HG03039 (cell line): ENCODE measurements at regions not wholly inside any gene's neighbourhood (a gene's known extent, or its start where the extent isn't known, plus 50 kb on each side); places are given as distances from the start of the nearest gene placed in this dataset.
"Not testable (repeated sequence)": the region's sequence is repeated elsewhere in the genome, so short reads cannot be mapped to it uniquely, and the experiment has no call there.

Experiments
- ATAC-seq: cut with Tn5 transposase; IDR thresholded peaks from one replicate; pipeline ENCODE4 v1.9.1; 2021; ENCODE audit warnings: mild to moderate bottlenecking, moderate library complexity; ENCODE audit not compliant: unreplicated experiment

DNA sequence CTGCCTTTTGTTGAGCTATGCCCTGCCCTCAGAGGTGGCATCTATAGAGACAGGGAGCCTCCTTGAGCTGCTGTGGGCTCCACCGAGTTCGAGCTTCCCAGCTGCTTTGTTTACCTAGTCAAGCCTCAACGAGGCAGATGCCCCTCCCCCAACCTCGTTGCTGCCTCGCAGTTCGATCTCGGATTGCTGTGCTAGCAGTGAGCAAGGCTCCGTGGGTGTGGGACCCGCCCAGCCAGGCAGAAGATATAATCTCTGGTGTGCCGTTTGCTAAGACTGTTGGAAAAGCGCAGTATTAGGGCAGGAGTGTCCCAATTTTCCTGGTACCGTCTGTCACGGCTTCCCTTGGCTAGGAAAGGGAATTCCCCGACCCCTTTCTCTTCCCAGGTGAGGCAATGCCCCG lies 88.4 kb upstream of the CDK6 start:
- no peak for ATAC-seq

DNA sequence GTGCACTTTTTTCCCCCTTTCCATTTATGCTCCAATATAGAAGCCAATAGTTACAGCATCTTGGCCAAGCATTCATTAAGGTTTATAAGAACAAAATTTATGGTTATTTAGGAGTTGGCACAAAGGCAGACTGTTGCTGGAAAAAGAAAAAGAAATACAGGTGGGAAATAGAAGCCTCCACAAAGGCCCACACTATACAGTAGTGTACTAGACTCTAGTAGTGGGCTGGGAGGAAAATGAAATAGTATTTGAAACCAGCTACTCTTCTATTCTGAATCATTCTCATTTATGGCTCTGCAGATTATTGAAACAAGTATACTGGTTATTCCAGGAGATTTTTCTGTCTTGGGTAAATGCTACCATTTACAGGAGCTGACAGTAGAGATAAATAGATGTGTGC lies 80.9 kb upstream of the CDK6 start:
- ATAC-seq: no peak

DNA sequence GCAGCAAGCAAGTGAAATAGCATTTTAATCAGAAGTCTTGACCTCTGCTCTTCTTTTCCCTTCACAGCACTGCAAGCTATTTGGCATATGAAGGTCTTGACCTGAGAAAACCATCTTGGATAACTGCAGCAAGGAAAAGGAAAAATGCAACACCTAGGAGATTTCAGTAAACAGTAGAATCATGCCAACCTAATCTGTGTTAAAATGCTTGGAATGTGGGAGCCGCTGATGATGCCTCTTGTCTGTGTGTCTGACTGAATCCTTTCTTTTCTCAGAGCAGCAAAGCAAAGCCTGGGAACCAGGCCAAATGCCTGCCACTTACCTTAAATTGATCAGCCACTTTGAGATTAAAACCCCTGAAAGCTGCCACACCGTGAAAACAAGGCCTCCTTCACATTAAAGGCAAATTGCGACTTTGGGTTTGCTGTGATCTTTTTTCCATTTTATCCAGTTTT lies 80.4 kb upstream of the CDK6 start:
- ATAC-seq: no peak

DNA sequence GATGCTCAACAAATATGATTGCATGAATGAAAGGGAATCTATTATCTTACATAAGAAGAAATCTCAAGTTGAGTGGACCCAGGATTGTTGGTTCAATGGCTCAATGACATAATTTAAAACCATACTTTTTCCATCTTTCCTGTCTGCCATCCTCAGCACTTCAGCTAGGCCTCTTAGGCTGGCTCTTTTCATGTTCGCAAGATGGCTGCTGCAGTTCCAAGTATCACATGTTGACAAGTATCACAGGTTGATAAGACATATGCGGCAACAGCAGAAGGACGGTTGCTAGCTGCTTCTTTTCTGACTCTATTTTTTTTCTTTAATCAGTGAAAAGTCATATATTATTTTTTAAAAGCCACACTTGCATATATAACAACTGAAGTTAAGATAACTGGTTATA lies 79.0 kb upstream of the CDK6 start:
- no peak for ATAC-seq

DNA sequence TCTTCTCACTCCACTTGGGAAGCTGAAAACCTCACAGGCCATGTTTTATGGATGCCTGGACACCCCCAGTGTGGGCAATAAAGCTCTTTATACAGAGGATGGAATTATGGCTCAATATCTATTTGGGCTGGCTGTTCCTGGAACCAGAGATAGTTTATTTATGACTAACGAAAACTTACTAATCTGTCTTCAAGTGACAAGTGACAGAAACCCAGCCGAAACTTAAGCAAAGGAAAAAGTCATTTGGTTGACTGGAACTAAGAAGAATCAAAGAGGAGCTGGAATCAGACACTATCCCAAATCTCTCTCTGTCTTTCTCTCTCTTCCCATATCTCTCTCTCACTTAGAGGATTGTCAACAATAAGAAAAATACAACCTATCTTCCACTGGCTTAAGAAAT lies 78.3 kb upstream of the CDK6 start:
- no peak for ATAC-seq

DNA sequence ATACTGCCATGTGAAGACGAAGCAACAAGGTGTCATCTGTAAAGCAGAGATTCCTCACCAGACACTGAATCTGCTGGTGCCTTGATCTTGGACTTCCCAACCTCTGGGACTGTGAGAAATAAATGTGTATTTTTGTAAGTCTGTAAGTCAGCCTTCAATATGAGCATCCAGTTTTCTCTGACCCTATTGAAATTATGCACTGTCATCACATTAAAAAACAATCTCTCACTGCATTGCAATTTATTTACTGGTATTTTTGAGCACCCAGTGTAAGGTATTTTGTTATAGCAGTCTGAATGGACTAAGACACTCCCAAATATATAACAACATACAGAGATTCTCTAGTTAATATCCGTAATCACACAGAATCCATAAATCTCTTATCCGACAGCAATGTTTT lies 77.5 kb upstream of the CDK6 start:
- ATAC-seq: no peak

DNA sequence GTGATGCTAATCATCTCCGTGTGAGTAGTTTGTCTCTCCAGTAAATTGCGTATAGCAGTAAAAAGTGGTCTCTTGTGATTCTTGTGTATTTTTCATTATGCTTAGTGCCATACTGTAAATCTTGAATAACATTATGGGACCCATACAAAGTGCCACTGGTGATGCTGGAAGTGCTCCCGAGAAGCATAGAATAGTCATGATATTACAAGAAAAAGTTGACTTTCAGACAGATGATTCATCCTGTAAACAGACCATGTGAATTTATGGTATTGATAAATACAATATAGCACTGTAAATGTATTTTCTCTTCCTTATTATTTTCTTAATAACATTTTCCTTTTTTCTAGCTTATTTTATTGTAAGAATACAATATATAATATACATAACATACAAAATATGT lies 74.6 kb upstream of the CDK6 start:
- ATAC-seq: no peak

DNA sequence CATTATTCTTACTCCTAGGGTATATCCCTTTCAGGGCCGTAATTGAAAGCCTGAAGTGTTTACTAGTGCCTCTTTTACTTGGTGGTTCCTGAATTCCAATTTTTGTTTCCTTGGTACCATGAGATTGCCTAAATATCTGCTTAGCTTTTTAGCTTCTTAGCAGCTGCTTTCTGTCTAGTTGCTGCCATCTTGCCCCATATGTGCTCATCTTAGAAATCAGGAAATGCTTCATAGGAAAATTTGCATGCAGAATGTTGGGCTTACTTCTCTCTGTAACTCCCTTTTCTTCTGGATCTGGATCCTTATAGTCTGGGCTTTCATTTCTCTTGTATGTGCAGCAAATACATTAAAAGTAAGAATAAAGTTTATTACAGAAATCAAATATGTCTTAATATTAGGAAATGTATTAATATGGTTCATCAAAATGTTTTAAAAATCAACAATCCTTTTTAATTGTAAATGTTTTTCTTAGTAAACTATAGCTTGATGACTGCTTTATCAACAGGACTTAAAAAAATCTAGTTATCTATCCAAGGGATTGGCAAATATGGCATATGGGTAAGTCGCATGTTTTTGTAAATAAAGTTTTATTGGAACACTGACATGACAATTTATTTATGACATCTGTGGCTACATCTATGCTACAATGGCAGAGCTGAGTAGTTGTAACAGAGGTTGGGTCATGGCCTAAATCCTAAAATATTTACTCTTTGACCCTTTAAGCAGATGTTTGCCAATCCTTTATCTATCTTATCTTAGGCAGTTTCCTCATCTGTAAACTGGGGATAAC lies 73.5 kb upstream of the CDK6 start:
- ATAC-seq: no peak

DNA sequence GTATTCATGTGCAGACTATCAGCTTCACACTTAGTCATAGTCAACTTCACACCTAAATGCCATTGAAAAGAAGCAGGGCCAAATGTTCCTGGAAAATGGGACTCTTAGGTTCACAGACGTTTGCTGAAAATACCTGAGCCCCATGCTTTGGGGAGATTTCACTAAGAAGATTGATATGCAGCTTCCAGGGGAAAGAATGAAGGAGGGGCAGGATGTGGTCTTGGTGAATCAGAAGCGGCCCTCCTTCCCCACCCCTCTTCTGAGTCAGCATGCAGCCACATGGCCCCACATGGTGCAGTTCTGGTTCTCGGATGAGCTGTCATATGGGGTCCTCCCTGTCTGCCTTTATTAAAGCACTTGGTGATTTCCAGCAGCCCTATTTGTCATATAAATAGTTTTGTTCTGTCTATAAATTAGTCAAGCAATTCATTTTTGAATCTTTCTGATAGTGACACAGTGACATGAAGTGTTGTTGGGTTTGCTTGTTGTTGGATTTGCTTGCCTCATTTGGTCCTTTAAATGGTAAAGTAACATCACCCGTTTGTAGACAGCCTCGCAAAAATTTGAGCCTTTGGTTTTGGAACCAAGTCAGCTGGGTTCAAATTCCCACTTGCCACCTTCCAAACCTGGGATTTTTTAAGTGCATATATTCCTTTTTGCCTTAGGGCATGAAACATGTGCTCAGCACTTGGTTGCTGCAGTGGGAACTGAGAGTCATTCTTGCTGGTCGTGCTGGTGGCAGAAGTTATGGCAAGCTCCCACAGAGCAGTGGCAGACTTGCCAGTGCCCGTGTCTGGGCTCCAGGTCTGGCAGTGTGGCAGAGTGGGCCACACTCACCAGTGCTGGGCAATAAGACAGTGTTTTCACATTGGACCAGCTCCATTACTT lies 68.1 kb upstream of the CDK6 start:
- ATAC-seq: peak; percentile 99

DNA sequence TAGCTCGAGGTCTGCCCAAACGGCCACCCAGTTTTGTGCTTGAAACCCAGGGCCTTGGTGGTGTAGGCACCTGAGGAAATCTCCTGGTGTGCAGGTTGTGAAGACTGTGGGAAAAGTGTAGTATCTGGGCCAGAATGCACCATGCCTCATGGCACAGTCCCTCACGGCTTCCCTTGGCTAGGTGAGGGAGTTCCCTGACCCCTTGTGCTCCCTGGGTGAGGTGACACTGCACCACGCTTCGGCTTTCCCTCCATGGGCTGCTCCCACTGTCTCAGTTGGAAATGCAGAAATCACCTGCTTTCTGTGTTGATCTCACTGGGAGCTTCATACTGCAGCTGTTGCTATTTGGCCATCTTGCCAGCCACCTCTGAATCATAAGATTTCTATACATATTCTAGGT lies 62.4 kb upstream of the CDK6 start:
- ATAC-seq: no peak

DNA sequence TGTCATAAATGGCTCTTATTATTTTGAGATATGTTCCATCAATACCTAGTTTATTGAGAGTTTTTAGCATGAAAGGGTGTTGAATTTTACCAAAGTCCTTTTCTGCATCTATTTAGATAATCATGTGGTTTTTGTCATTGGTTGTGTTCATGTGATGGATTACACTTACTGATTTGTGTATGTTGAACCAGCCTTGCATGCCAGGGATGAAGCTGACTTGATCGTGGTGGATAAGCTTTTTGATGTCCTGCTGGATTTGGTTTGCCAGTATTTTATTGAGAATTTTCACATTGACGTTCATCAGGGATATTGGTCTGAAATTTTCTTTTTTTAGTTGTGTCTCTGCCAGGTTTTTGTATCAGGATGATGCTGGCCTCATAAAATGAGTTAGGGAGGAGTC lies 58.5 kb upstream of the CDK6 start:
- ATAC-seq: not testable (repeated sequence)

DNA sequence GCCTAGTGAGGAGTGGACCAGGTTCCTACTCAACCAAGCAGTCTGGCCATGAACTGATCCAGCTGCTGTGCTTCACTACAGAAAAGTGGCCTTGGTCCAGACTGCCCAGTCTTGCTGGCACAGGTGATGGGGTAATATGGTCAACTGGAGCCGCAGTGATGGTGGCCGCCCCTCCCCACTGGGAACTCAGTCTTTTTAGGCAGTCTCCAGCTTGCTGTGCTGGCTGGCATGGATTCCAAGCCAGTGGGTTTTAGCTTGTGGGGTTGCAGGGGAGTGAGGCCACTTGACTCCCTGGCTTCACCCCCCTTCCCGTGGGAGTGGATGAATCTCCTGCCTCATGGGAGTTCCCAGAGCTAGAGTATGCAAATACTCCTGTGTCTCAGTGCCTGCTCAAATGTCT lies 52.7 kb upstream of the CDK6 start:
- ATAC-seq: no peak
